GM12878 (cell line): ENCODE measurements at regions not wholly inside any gene's neighbourhood (a gene's known extent, or its start where the extent isn't known, plus 50 kb on each side); places are given as distances from the start of the nearest gene placed in this dataset.

Source experiments
- ATAC-seq: fragments of 200-7000 bp; cut with Tn5 transposase; 3 replicates; pipeline ENCODE4 v1.9.1; 2020; ENCODE audit warnings: mild to moderate bottlenecking, moderate library complexity
- BruUV-seq: library from RNA; stranded (reverse); fragments of 400-500 nt; replicated peaks from 2 replicates; lab custom pipeline; 2021; lab: Mats Ljungman, UMichigan
- CTCF ChIA-PET: fragments of 300-600 bp; sonication (Branson Sonifier 250); formaldehyde crosslinking; extraction: SDS; loops from one replicate; lab custom pipeline; 2021; ENCODE audit warnings: inconsistent platforms; lab: Yijun Ruan, JAX
- POLR2A ChIA-PET: fragments of 350-600 bp; formaldehyde crosslinking; extraction: SDS; loops from one replicate; lab custom pipeline; 2021; ENCODE audit warnings: inconsistent platforms; lab: Charles Lee
- RAD21 ChIA-PET: fragments of 300-600 bp; sonication (Branson Sonifier 250); formaldehyde crosslinking; loops from one replicate; lab custom pipeline; 2023; ENCODE audit warnings: antibody characterized with exemption; ENCODE audit not compliant: unreplicated experiment; lab: Charles Lee
- SMC1A ChIA-PET: fragments of 300-600 bp; sonication (Branson Sonifier 250); formaldehyde crosslinking; loops from one replicate; lab custom pipeline; 2023; ENCODE audit not compliant: unreplicated experiment, uncharacterized antibody; lab: Charles Lee
- DNase-seq: peaks from one replicate; pipeline ENCODE4 v3.0.0-alpha.2; 2011; ENCODE audit warnings: low read depth, low spot score
- FAIRE-seq: peaks from 3 replicates; lab custom pipeline; 2011; peaks lifted over from hg19 to GRCh38; lab: Jason Lieb, UNC
- H2AFZ ChIP-seq: 2 replicates; pipeline ENCODE4 v1.6.0; 2011; ENCODE audit warnings: low read depth, low read length, control low read depth; ENCODE audit not compliant: control insufficient read depth
- H3K27ac ChIP-seq: 2 replicates; pipeline ENCODE4 v1.5.1; 2011; ENCODE audit warnings: control low read depth; ENCODE audit not compliant: control insufficient read depth, insufficient read depth
- H3K27me3 ChIP-seq, 2 experiments: replicated peaks in 1 of 2; 2 replicates each; pipeline versions ENCODE4 v1.6.0 to v1.6.1; 2011; ENCODE audit warnings: low read length in 1 of 2; ENCODE audit not compliant: control insufficient read depth in 2 of 2, insufficient read depth in 2 of 2
- H3K36me3 ChIP-seq, 2 experiments: 2 replicates each; pipeline ENCODE4 v1.5.1; 2011; ENCODE audit warnings: low read length in 1 of 2; ENCODE audit not compliant: control insufficient read depth in 2 of 2, insufficient read depth in 2 of 2
- H3K4me1 ChIP-seq: 2 replicates; pipeline ENCODE4 v1.6.1; 2011; ENCODE audit warnings: mild to moderate bottlenecking, low read length, moderate library complexity, mixed read lengths; ENCODE audit not compliant: control insufficient read depth, insufficient read depth
- H3K4me2 ChIP-seq: 2 replicates; pipeline ENCODE4 v1.6.0; 2011; ENCODE audit warnings: control low read depth; ENCODE audit not compliant: control insufficient read depth, insufficient read depth
- H3K4me3 ChIP-seq: fragments of 200-600 bp; sonication (generic); 2 replicates; pipeline ENCODE4 v1.5.1; 2016
- H3K79me2 ChIP-seq: 2 replicates; pipeline ENCODE4 v1.6.0; 2011; ENCODE audit warnings: low read length; ENCODE audit not compliant: control insufficient read depth, insufficient read depth
- H3K9ac ChIP-seq: 2 replicates; pipeline ENCODE4 v1.8.0; 2011; ENCODE audit warnings: low read length, control low read depth, mixed read lengths; ENCODE audit not compliant: control insufficient read depth, insufficient read depth
- H3K9me3 ChIP-seq: replicated peaks from 3 replicates; pipeline ENCODE4 v1.5.1; 2011; ENCODE audit warnings: mild to moderate bottlenecking, low read length; ENCODE audit not compliant: control insufficient read depth, insufficient read depth
- H4K20me1 ChIP-seq: 2 replicates; pipeline ENCODE4 v1.6.0; 2011; ENCODE audit not compliant: control insufficient read depth, insufficient read depth
- ATF7 ChIP-seq: fragments of 450-650 bp; IDR thresholded peaks from 2 replicates; pipeline ENCODE4 v1.6.1; 2016; ENCODE audit warnings: low read depth, mild to moderate bottlenecking
- CBFB ChIP-seq: IDR thresholded peaks from 2 replicates; pipeline ENCODE4 v1.6.1; 2016; ENCODE audit warnings: antibody characterized with exemption, low read depth
- GATAD2B ChIP-seq: fragments of 450-650 bp; conservative IDR thresholded peaks from 2 replicates; pipeline ENCODE4 v1.6.1; 2017; ENCODE audit warnings: low read depth, mild to moderate bottlenecking, moderate library complexity
- HDAC6 ChIP-seq: fragments of 200-600 bp; sonication (generic); IDR thresholded peaks from one replicate; pipeline ENCODE4 v1.8.0; 2017; ENCODE audit warnings: antibody characterized with exemption; ENCODE audit not compliant: unreplicated experiment
- LARP7 ChIP-seq: fragments of 450-650 bp; IDR thresholded peaks from 2 replicates; pipeline ENCODE4 v1.6.1; 2017; ENCODE audit warnings: mild to moderate bottlenecking
- MEF2A ChIP-seq: IDR thresholded peaks from 2 replicates; pipeline ENCODE4 v1.6.1; 2011; ENCODE audit warnings: low read depth, mild to moderate bottlenecking, low read length, moderate library complexity; ENCODE audit not compliant: insufficient read depth
- MTA3 ChIP-seq: IDR thresholded peaks from 2 replicates; pipeline ENCODE4 v1.6.1; 2012; ENCODE audit warnings: low read length, inconsistent platforms, borderline replicate concordance
- POLR2AphosphoS2 ChIP-seq: IDR thresholded peaks from 2 replicates; pipeline ENCODE4 v1.6.1; 2011; ENCODE audit warnings: low read depth, mild to moderate bottlenecking, low read length, improper control_type of control experiment, moderate library complexity
- SMC3 ChIP-seq: IDR thresholded peaks from 2 replicates; pipeline ENCODE4 v1.6.1; 2011; ENCODE audit warnings: low read length, improper control_type of control experiment, borderline replicate concordance
- SPI1 ChIP-seq: IDR thresholded peaks from 2 replicates; pipeline ENCODE4 v1.6.1; 2011; ENCODE audit warnings: low read depth, mild to moderate bottlenecking, low read length, moderate library complexity, borderline replicate concordance; ENCODE audit not compliant: insufficient read depth
- SREBF1 ChIP-seq: IDR thresholded peaks from 2 replicates; pipeline ENCODE4 v1.6.1; 2012; ENCODE audit warnings: mild to moderate bottlenecking, low read length
- TAF1 ChIP-seq: IDR thresholded peaks from 2 replicates; pipeline ENCODE4 v1.6.1; 2011; ENCODE audit warnings: mild to moderate bottlenecking, low read depth, low read length, borderline replicate concordance
- USF2 ChIP-seq: IDR thresholded peaks from 2 replicates; pipeline ENCODE4 v1.6.1; 2011; ENCODE audit warnings: low read depth, low read length, improper control_type of control experiment, borderline replicate concordance
- ZNF217 ChIP-seq: fragments of 450-650 bp; IDR thresholded peaks from 2 replicates; pipeline ENCODE4 v1.6.1; 2017; ENCODE audit warnings: antibody characterized with exemption, mild to moderate bottlenecking
- WGBS: methylation state at CpG from one replicate; pipeline ENCODE4 v1.1.6; 2016; ENCODE audit warnings: low lambda C conversion rate; ENCODE audit not compliant: insufficient replicate concordance, insufficient coverage; ENCODE audit errors: missing lambda C conversion rate; 5-methylcytosine and 5-hydroxymethylcytosine counted together
- in situ Hi-C: fragments of 300-500 bp; cut with MboI; formaldehyde crosslinking; loops from 9 replicates; pipeline ENCODE4 v1.14.3; 2018; ENCODE audit warnings: mixed read lengths
- intact Hi-C: fragments of 100-400 bp; cut with micrococcal nuclease; formaldehyde crosslinking; loops from one replicate; pipeline ENCODE4 v1.14.2; 2022; ENCODE audit not compliant: unreplicated experiment
- TF ChIP-seq, protein P1 (sequence below): fragments of 150-350 bp; IDR thresholded peaks from 2 replicates; pipeline ENCODE4 v1.6.1; 2014; ENCODE audit warnings: mild to moderate bottlenecking, low read depth, low read length
- TF ChIP-seq, protein P2 (sequence below): IDR thresholded peaks from 2 replicates; pipeline ENCODE4 v1.6.1; 2011; ENCODE audit warnings: borderline replicate concordance, low read depth, mild to moderate bottlenecking, moderate library complexity, mixed read lengths, low read length; ENCODE audit not compliant: insufficient read depth; ENCODE audit errors: extremely low read length
- TF ChIP-seq, protein P3 (sequence below), 3 experiments: IDR thresholded peaks in 2 of 3; conservative IDR thresholded peaks in 1 of 3; 2 replicates each; pipeline ENCODE4 v1.5.1; 2011; ENCODE audit warnings: low read depth in 3 of 3, low read length in 3 of 3, mild to moderate bottlenecking in 3 of 3, control low read depth in 2 of 3, moderate library complexity in 2 of 3, inconsistent platforms in 1 of 3, mixed read lengths in 1 of 3; ENCODE audit not compliant: control insufficient read depth in 2 of 3, insufficient read depth in 1 of 3; ENCODE audit errors: extremely low read depth in 1 of 3

- TF ChIP-seq MEF2A (no peak), CBFB (no peak), SPI1 (no peak), SREBF1 (no peak)
- TF ChIP-seq, protein P1, sequence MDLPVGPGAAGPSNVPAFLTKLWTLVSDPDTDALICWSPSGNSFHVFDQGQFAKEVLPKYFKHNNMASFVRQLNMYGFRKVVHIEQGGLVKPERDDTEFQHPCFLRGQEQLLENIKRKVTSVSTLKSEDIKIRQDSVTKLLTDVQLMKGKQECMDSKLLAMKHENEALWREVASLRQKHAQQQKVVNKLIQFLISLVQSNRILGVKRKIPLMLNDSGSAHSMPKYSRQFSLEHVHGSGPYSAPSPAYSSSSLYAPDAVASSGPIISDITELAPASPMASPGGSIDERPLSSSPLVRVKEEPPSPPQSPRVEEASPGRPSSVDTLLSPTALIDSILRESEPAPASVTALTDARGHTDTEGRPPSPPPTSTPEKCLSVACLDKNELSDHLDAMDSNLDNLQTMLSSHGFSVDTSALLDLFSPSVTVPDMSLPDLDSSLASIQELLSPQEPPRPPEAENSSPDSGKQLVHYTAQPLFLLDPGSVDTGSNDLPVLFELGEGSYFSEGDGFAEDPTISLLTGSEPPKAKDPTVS = no peak
These were observed 60.0 kb upstream of the ACSM6 start (continued) for GRCh38 chr10:95133997-95134396.

- no peaks in the 10 kb centered on the region for H3K36me3 ChIP-seq
- RAD21 ChIA-PET = interaction anchor here (1.0 to 3.9 kb wide), 5 partner anchors 47 to 259 kb away, joined by 4 to 40 read pairs (median 6); no protein-coding TSS in a partner anchor
- TF ChIP-seq, protein P2, sequence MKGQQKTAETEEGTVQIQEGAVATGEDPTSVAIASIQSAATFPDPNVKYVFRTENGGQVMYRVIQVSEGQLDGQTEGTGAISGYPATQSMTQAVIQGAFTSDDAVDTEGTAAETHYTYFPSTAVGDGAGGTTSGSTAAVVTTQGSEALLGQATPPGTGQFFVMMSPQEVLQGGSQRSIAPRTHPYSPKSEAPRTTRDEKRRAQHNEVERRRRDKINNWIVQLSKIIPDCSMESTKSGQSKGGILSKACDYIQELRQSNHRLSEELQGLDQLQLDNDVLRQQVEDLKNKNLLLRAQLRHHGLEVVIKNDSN = peak; percentile 62
- TF ChIP-seq SMC3 (peak; percentile 80), MTA3 (no peak), ZNF217 (no peak), USF2 (peak; percentile 24; the same call in 1 of the 2 replicates), GATAD2B (no peak), HDAC6 (no peak), TAF1 (no peak), LARP7 (no peak), ATF7 (no peak), POLR2AphosphoS2 (no peak)
- TF ChIP-seq, protein P3, sequence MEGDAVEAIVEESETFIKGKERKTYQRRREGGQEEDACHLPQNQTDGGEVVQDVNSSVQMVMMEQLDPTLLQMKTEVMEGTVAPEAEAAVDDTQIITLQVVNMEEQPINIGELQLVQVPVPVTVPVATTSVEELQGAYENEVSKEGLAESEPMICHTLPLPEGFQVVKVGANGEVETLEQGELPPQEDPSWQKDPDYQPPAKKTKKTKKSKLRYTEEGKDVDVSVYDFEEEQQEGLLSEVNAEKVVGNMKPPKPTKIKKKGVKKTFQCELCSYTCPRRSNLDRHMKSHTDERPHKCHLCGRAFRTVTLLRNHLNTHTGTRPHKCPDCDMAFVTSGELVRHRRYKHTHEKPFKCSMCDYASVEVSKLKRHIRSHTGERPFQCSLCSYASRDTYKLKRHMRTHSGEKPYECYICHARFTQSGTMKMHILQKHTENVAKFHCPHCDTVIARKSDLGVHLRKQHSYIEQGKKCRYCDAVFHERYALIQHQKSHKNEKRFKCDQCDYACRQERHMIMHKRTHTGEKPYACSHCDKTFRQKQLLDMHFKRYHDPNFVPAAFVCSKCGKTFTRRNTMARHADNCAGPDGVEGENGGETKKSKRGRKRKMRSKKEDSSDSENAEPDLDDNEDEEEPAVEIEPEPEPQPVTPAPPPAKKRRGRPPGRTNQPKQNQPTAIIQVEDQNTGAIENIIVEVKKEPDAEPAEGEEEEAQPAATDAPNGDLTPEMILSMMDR (IDR thresholded peaks at IDR 0.05 in 2 of 3, conservative IDR thresholded peaks at IDR 0.05 in 1 of 3; ENCODE audit: control insufficient read depth in 2 of 3, extremely low read depth in 1 of 3, insufficient read depth in 1 of 3, low read depth in 3 of 3, low read length in 3 of 3) = peak; percentile 71 to 83 (median 79)
These were observed 60.9 kb upstream of the ACSM6 start for GRCh38 chr10:95133016-95133752.

More at GRCh38 chr10:95133016-95133752, 60.9 kb upstream of the ACSM6 start:
- SMC1A ChIA-PET = interaction anchor here (0.6 to 2.9 kb wide), 8 partner anchors 110 to 504 kb away, joined by 3 to 30 read pairs (median 5); no protein-coding TSS in a partner anchor
- Histone ChIP-seq H3K27me3 (no peaks in the 10 kb centered on the region), H3K79me2 (no peaks in the 10 kb centered on the region), H3K9ac (no peak overlapping the region), H4K20me1 (no peaks in the 10 kb centered on the region), H3K4me3 (no peak overlapping the region), H2AFZ (peak overlapping the region; percentile 35), H3K9me3 (no peaks in the 10 kb centered on the region; the same call in 2 of the 3 replicates), H3K4me1 (no peaks in the 10 kb centered on the region), H3K27ac (no peak overlapping the region), H3K4me2 (no peak overlapping the region)
- peak; percentile 45 for DNase-seq
- 60% methylated on average over 4 of the region's 4 CpGs for WGBS
- CTCF ChIA-PET = interaction anchor here (0.7 to 3.8 kb wide), 16 partner anchors 9 to 466 kb away, joined by 3 to 52 read pairs (median 4); no protein-coding TSS in a partner anchor
- BruUV-seq = no TSS peak
- POLR2A ChIA-PET = no interaction called here
- ATAC-seq = peak; percentile 99
- peak; percentile 93 for FAIRE-seq
- in situ Hi-C loops (loop anchor here (5.0 kb wide), 2 partner anchors 109 to 229 kb away; no protein-coding TSS in a partner anchor), intact Hi-C loops (loop anchor here (1.0 to 5.0 kb wide), 7 partner anchors 50 to 502 kb away; no protein-coding TSS in a partner anchor)
